K562 (cell line): ENCODE measurements at regions not wholly inside any gene's neighbourhood (a gene's known extent, or its start where the extent isn't known, plus 50 kb on each side); places are given as distances from the start of the nearest gene placed in this dataset.

Experiments used
- ATAC-seq: fragments of 200-7000 bp; cut with Tn5 transposase; 3 replicates; pipeline ENCODE4 v1.9.1; 2020; ENCODE audit warnings: moderate library complexity
- BruUV-seq: library from RNA; stranded (reverse); fragments of 400-500 nt; replicated peaks from 2 replicates; lab custom pipeline; 2021; lab: Mats Ljungman, UMichigan
- CTCF ChIA-PET: fragments of 300-600 bp; formaldehyde crosslinking; extraction: SDS; loops from one replicate; lab custom pipeline; 2021; ENCODE audit warnings: low intra/inter-chr PET ratio; lab: Yijun Ruan, JAX
- POLR2A ChIA-PET: fragments of 300-600, 350-650 bp; sonication (Branson Sonifier 250); formaldehyde crosslinking; extraction: SDS; loops from one replicate; lab custom pipeline; 2021; ENCODE audit warnings: antibody characterized with exemption, inconsistent platforms; lab: Yijun Ruan, JAX
- DNase-seq, 4 experiments: peaks; one replicate each; pipeline versions ENCODE4 v3.0.0 to v3.0.0-alpha.2; 2011 to 2018; ENCODE audit warnings: low spot score in 3 of 4, mixed read lengths in 3 of 4; ENCODE audit errors: extremely low read depth in 1 of 4
- FAIRE-seq: peaks from 2 replicates; lab custom pipeline; 2011; peaks lifted over from hg19 to GRCh38; lab: Jason Lieb, UNC
- H2AFZ ChIP-seq: 2 replicates; pipeline ENCODE4 v1.6.0; 2011; ENCODE audit warnings: low read depth, low read length, control low read depth, inconsistent platforms
- H3K27ac ChIP-seq: fragments of 200-600 bp; 3 replicates; pipeline ENCODE4 v1.8.0; 2011; ENCODE audit warnings: low read depth, mild to moderate bottlenecking, control low read depth, inconsistent platforms, low read length, moderate library complexity, mixed read lengths; ENCODE audit errors: extremely low read depth
- H3K27me3 ChIP-seq, 2 experiments: fragments of 300-600 bp in 1 of 2; 2 replicates in 1 of 2; 3 replicates in 1 of 2; pipeline versions ENCODE4 v1.6.0 to v1.8.0; 2011; ENCODE audit warnings: inconsistent platforms in 2 of 2, low read length in 2 of 2, mild to moderate bottlenecking in 1 of 2, mixed read lengths in 1 of 2, moderate library complexity in 1 of 2; ENCODE audit not compliant: control insufficient read depth in 2 of 2, insufficient read depth in 2 of 2
- H3K36me3 ChIP-seq: fragments of 300-600 bp; 3 replicates; pipeline ENCODE4 v1.8.0; 2011; ENCODE audit warnings: mild to moderate bottlenecking, low read length, inconsistent platforms; ENCODE audit not compliant: control insufficient read depth, insufficient read depth
- H3K4me1 ChIP-seq, 2 experiments: fragments of 200-600 bp in 1 of 2; replicated peaks in 1 of 2; 2 replicates in 1 of 2; 3 replicates in 1 of 2; pipeline versions ENCODE4 v1.5.1 to v1.8.0; 2011; ENCODE audit warnings: inconsistent platforms in 2 of 2, low read length in 2 of 2, mild to moderate bottlenecking in 1 of 2, mixed read lengths in 1 of 2, moderate library complexity in 1 of 2; ENCODE audit not compliant: control insufficient read depth in 2 of 2, insufficient read depth in 2 of 2
- H3K4me2 ChIP-seq: 2 replicates; pipeline ENCODE4 v1.6.1; 2011; ENCODE audit warnings: low read length, control low read depth, inconsistent platforms, mixed read lengths; ENCODE audit not compliant: insufficient read depth
- H3K4me3 ChIP-seq: fragments of 200-600 bp; sonication (generic), shearing (Covaris generic); 2 replicates; pipeline ENCODE4 v1.5.1; 2016; ENCODE audit warnings: control low read depth, inconsistent platforms
- H3K79me2 ChIP-seq: fragments of 200-600 bp; 3 replicates; pipeline ENCODE4 v1.8.0; 2011; ENCODE audit warnings: low read length, inconsistent platforms; ENCODE audit not compliant: control insufficient read depth, insufficient read depth
- H3K9ac ChIP-seq, 2 experiments: 2 replicates each; pipeline versions ENCODE4 v1.6.0 to v1.6.1; 2011; ENCODE audit warnings: low read depth in 2 of 2, low read length in 2 of 2, control low read depth in 1 of 2, inconsistent platforms in 1 of 2, mild to moderate bottlenecking in 1 of 2, mixed read lengths in 1 of 2; ENCODE audit not compliant: insufficient read depth in 1 of 2
- H3K9me1 ChIP-seq: one replicate; pipeline ENCODE4 v1.6.0; 2011; ENCODE audit warnings: inconsistent platforms, mild to moderate bottlenecking, low read length, moderate library complexity; ENCODE audit not compliant: control insufficient read depth, insufficient read depth
- H3K9me3 ChIP-seq: replicated peaks from 2 replicates; pipeline ENCODE4 v1.5.1; 2011; ENCODE audit warnings: low read depth, low read length, inconsistent platforms; ENCODE audit not compliant: control insufficient read depth, insufficient read depth
- H4K20me1 ChIP-seq: replicated peaks from 2 replicates; pipeline ENCODE4 v1.6.1; 2011; ENCODE audit warnings: low read length, inconsistent platforms, mixed read lengths; ENCODE audit not compliant: control insufficient read depth, insufficient read depth
- CAMTA2 ChIP-seq: fragments of 250-450 bp; sonication (Bioruptor Pico); conservative IDR thresholded peaks from 2 replicates; pipeline ENCODE4 v1.5.1; 2022
- KLF13 ChIP-seq: fragments of 450-650 bp; IDR thresholded peaks from 2 replicates; pipeline ENCODE4 v1.6.1; 2016; ENCODE audit warnings: missing genetic modification characterization, low read depth, mild to moderate bottlenecking, missing compliant biosample characterization, moderate library complexity, borderline replicate concordance
- MLLT1 ChIP-seq, 2 experiments: fragments of 450-650 bp; IDR thresholded peaks; 2 replicates each; pipeline ENCODE4 v1.6.1; 2016
- NR4A1 ChIP-seq, 2 experiments: fragments of 250-450 bp in 1 of 2; fragments of 450-650 bp in 1 of 2; sonication (Bioruptor Pico) in 1 of 2; IDR thresholded peaks; 2 replicates each; pipeline versions ENCODE4 v1.4.0 to v1.6.1; 2016 to 2020; ENCODE audit warnings: mild to moderate bottlenecking in 2 of 2, missing compliant biosample characterization in 1 of 2, missing genetic modification characterization in 1 of 2, moderate library complexity in 1 of 2
- PHF8 ChIP-seq: fragments of 200-600 bp; sonication (generic); IDR thresholded peaks from 2 replicates; pipeline ENCODE4 v1.6.1; 2012; ENCODE audit warnings: mixed run types, mild to moderate bottlenecking, inconsistent platforms, low read length, moderate library complexity, borderline replicate concordance
- POLR3G ChIP-seq: IDR thresholded peaks from 2 replicates; pipeline ENCODE4 v1.6.1; 2011; ENCODE audit not compliant: insufficient read length, insufficient replicate concordance; ENCODE audit errors: extremely low read depth
- POU5F1 ChIP-seq: fragments of 150-350 bp; IDR thresholded peaks from 2 replicates; pipeline ENCODE4 v1.6.1; 2014; ENCODE audit warnings: borderline replicate concordance, low read length, low read depth, mild to moderate bottlenecking; ENCODE audit not compliant: partially characterized antibody
- SP2 ChIP-seq: IDR thresholded peaks from 2 replicates; pipeline ENCODE4 v1.6.1; 2011; ENCODE audit warnings: mild to moderate bottlenecking, low read depth, low read length, moderate library complexity; ENCODE audit not compliant: poor library complexity, severe bottlenecking; ENCODE audit errors: extremely low read depth
- TAF9B ChIP-seq: fragments of 450-650 bp; IDR thresholded peaks from 2 replicates; pipeline ENCODE4 v1.6.1; 2018; ENCODE audit warnings: mild to moderate bottlenecking; ENCODE audit not compliant: partially characterized antibody
- ZNF165 ChIP-seq: fragments of 250-450 bp; sonication (Bioruptor Pico); IDR thresholded peaks from 2 replicates; pipeline ENCODE4 v1.4.0; 2020; ENCODE audit warnings: borderline replicate concordance
- ZNF253 ChIP-seq: fragments of 250-450 bp; sonication (Bioruptor Pico); conservative IDR thresholded peaks from 2 replicates; pipeline ENCODE4 v1.6.1; 2021; ENCODE audit warnings: mild to moderate bottlenecking
- ZNF584 ChIP-seq: fragments of 200-800 bp; sonication (Bioruptor generic); IDR thresholded peaks from 2 replicates; pipeline ENCODE4 v1.6.1; 2016; ENCODE audit warnings: low read depth, mild to moderate bottlenecking, missing genetic modification characterization, missing compliant biosample characterization
- ZNF586 ChIP-seq: fragments of 450-650 bp; formaldehyde crosslinking; conservative IDR thresholded peaks from 2 replicates; pipeline ENCODE4 v1.4.0; 2020; ENCODE audit warnings: mild to moderate bottlenecking, moderate library complexity
- ZNF699 ChIP-seq: fragments of 250-450 bp; sonication (Bioruptor Pico); IDR thresholded peaks from 2 replicates; pipeline ENCODE4 v1.8.0; 2021; ENCODE audit warnings: mild to moderate bottlenecking, moderate library complexity; ENCODE audit not compliant: insufficient replicate concordance
- WGBS: fragments of 100-300 bp; shearing (Covaris generic); methylation state at CpG from one replicate; pipeline ENCODE4 v1.1.6; 2016; ENCODE audit warnings: low coverage, mixed read lengths; ENCODE audit not compliant: insufficient coverage; ENCODE audit errors: missing lambda C conversion rate; 5-methylcytosine and 5-hydroxymethylcytosine counted together
- in situ Hi-C: fragments of 300-500 bp; cut with MboI; formaldehyde crosslinking; loops from 4 replicates; pipeline ENCODE4 v1.15.0; 2018; ENCODE audit warnings: inconsistent platforms, mixed read lengths
- intact Hi-C: fragments of 100-400 bp; cut with micrococcal nuclease; formaldehyde crosslinking; loops from 2 replicates; pipeline ENCODE4 v1.14.2; 2022
- TF ChIP-seq, protein P1 (sequence below): fragments of 450-650 bp; IDR thresholded peaks from 2 replicates; pipeline ENCODE4 v1.6.1; 2016; ENCODE audit warnings: missing biosample characterization, missing genetic modification characterization

- H3K36me3 ChIP-seq, result no peaks in the 10 kb centered on the region
- H3K9me3 ChIP-seq, result no peaks in the 10 kb centered on the region; the same call in 1 of the 2 replicates
- H3K9ac ChIP-seq, result no peak overlapping the region
- H3K27ac ChIP-seq, result no peak overlapping the region
- no peak overlapping the region for H3K4me2 ChIP-seq
- H3K9me1 ChIP-seq, result no peaks in the 10 kb centered on the region
- no peaks in the 10 kb centered on the region for H4K20me1 ChIP-seq
- CTCF ChIA-PET, result no interaction called here
- in situ Hi-C loops (no loop called here), intact Hi-C loops (no loop called here)
- no peak for FAIRE-seq
- TF ChIP-seq POLR3G, result no peak
- no peak for TF ChIP-seq SP2
- TF ChIP-seq, protein P1, sequence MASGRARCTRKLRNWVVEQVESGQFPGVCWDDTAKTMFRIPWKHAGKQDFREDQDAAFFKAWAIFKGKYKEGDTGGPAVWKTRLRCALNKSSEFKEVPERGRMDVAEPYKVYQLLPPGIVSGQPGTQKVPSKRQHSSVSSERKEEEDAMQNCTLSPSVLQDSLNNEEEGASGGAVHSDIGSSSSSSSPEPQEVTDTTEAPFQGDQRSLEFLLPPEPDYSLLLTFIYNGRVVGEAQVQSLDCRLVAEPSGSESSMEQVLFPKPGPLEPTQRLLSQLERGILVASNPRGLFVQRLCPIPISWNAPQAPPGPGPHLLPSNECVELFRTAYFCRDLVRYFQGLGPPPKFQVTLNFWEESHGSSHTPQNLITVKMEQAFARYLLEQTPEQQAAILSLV (tag), result no peak
- no peak for TF ChIP-seq TAF9B
- H3K4me1 ChIP-seq, result no peaks in the 10 kb centered on the region
- H3K27me3 ChIP-seq, result no peaks in the 10 kb centered on the region
- H3K4me3 ChIP-seq, result no peak overlapping the region
- DNase-seq, result no peak
- POLR2A ChIA-PET, result no interaction called here
- ATAC-seq, result no peak
- no peaks in the 10 kb centered on the region for H3K79me2 ChIP-seq
- H2AFZ ChIP-seq, result no peak overlapping the region
- BruUV-seq, result no TSS peak
Measured at GRCh38 chr12:74665690-74666089, 128.1 kb downstream of the ATXN7L3B start.

DNA sequence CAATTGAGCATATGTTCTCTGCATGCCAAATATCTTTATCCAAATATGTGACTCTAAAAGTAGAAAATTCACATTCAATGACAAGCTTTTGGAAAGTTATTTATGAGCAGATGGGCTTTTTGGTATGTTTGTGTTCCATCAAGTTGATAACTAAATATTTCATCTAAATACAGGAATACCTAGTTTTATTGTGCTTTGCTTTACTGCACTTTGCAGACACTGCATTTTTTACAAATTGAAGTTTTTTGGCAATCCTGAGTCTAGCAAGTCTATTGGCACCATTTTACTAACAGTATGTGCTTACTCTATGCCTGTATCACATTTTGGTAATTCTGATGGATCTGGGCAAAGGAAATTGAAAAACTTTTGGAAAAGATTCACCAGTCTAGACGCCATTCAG is 133.8 kb downstream of the ATXN7L3B start:
- no TSS peak for BruUV-seq
- POLR2A ChIA-PET, result no interaction called here
- DNase-seq, result no peak
- WGBS, result 0% methylated on average over 1 of the region's 1 CpG
- no peaks in the 10 kb centered on the region for H4K20me1 ChIP-seq
- H3K27ac ChIP-seq, result no peak overlapping the region
- H3K4me1 ChIP-seq, result no peaks in the 10 kb centered on the region
- H3K9me1 ChIP-seq, result no peaks in the 10 kb centered on the region
- H3K4me3 ChIP-seq, result no peak overlapping the region
- no peaks in the 10 kb centered on the region for H3K9me3 ChIP-seq
- no peak for FAIRE-seq
- no peak overlapping the region for H3K9ac ChIP-seq
- H3K27me3 ChIP-seq, result no peaks in the 10 kb centered on the region
- no peak for ATAC-seq
- in situ Hi-C loops (no loop called here), intact Hi-C loops (no loop called here)
- no peaks in the 10 kb centered on the region for H3K36me3 ChIP-seq
- no peaks in the 10 kb centered on the region for H3K79me2 ChIP-seq
- H2AFZ ChIP-seq, result no peak overlapping the region
- no peak overlapping the region for H3K4me2 ChIP-seq
- CTCF ChIA-PET, result no interaction called here
- TF ChIP-seq ZNF699 (CRISPR knock-in tag) (no peak), ZNF165 (CRISPR knock-in tag) (no peak), ZNF584 (CRISPR knock-in tag) (no peak), ZNF253 (CRISPR knock-in tag) (no peak), KLF13 (tag) (no peak), POU5F1 (no peak), NR4A1 (CRISPR knock-in tag; IDR thresholded peaks at IDR 0.05) (no peak), NR4A1 (tag; IDR thresholded peaks at IDR 0.05) (no peak), MLLT1 (IDR thresholded peaks at IDR 0.05) (no peak), CAMTA2 (CRISPR knock-in tag) (no peak), ZNF586 (no peak), PHF8 (no peak)
